ENCODE measurements at regions not wholly inside any gene's neighbourhood (a gene's known extent, or its start where the extent isn't known, plus 50 kb on each side); places are given as distances from the start of the nearest gene placed in this dataset.
A peak's percentile ranks its signal among the peaks of the same experiment; 100 is the strongest.

GRCh38 chr2:204110751-204111516 is 174.4 kb downstream of the ICOS start:
- peak overlapping the region; percentile 75 for H3K4me2 ChIP-seq (ENCODE audit: low read depth, low read length, poor library complexity, severe bottlenecking)
- no peaks in the 10 kb centered on the region for H3K79me2 ChIP-seq (ENCODE audit: insufficient read depth, low read length)
- H3K9ac ChIP-seq (ENCODE audit: low read depth, low read length, poor library complexity, severe bottlenecking) = no peak overlapping the region
- no peaks in the 10 kb centered on the region for H3K36me3 ChIP-seq (ENCODE audit: insufficient read depth, low read length)
- no peaks in the 10 kb centered on the region for H3K9me3 ChIP-seq (ENCODE audit: insufficient read depth, low read depth, low read length)
- H4K20me1 ChIP-seq (ENCODE audit: insufficient read depth, low read length, poor library complexity, severe bottlenecking) = no peaks in the 10 kb centered on the region
- no peaks in the 10 kb centered on the region for H3K27me3 ChIP-seq (ENCODE audit: insufficient read depth, low read length, poor library complexity, severe bottlenecking)
- no peak overlapping the region for H2AFZ ChIP-seq (ENCODE audit: low read length)
- H3K4me1 ChIP-seq (ENCODE audit: insufficient read depth, low read length, poor library complexity, severe bottlenecking) = peaks cover 34% of the 10 kb centered on the region
- no peak for TF ChIP-seq EZH2phosphoT487 (IDR thresholded peaks at IDR 0.05; ENCODE audit: borderline replicate concordance)
- TF ChIP-seq CTCF (conservative IDR thresholded peaks at IDR 0.05; ENCODE audit: low read length) = no peak
- H3K9me2 ChIP-seq (replicated peaks; ENCODE audit: low read depth, low read length) = no peaks in the 10 kb centered on the region
- H3K4me3 ChIP-seq (ENCODE audit: low read length, poor library complexity, severe bottlenecking) = peak overlapping the region; percentile 59
- no peaks in the 10 kb centered on the region for H3F3A ChIP-seq (ENCODE audit: low read depth)

- Histone ChIP-seq H3K79me2 (ENCODE audit: insufficient read depth, low read length) (no peaks in the 10 kb centered on the region), H3K9ac (ENCODE audit: low read depth, low read length, poor library complexity, severe bottlenecking) (no peak overlapping the region), H4K20me1 (ENCODE audit: insufficient read depth, low read length, poor library complexity, severe bottlenecking) (no peaks in the 10 kb centered on the region), H3K36me3 (ENCODE audit: insufficient read depth, low read length) (no peaks in the 10 kb centered on the region), H3F3A (ENCODE audit: low read depth) (no peaks in the 10 kb centered on the region), H3K4me2 (ENCODE audit: low read depth, low read length, poor library complexity, severe bottlenecking) (no peak overlapping the region), H3K4me3 (ENCODE audit: low read length, poor library complexity, severe bottlenecking) (no peak overlapping the region), H3K4me1 (ENCODE audit: insufficient read depth, low read length, poor library complexity, severe bottlenecking) (peaks cover 34% of the 10 kb centered on the region), H3K9me2 (replicated peaks; ENCODE audit: low read depth, low read length) (no peaks in the 10 kb centered on the region), H3K9me3 (ENCODE audit: insufficient read depth, low read depth, low read length) (no peaks in the 10 kb centered on the region), H3K27me3 (ENCODE audit: insufficient read depth, low read length, poor library complexity, severe bottlenecking) (no peaks in the 10 kb centered on the region), H2AFZ (ENCODE audit: low read length) (no peak overlapping the region)
- TF ChIP-seq EZH2phosphoT487 (IDR thresholded peaks at IDR 0.05; ENCODE audit: borderline replicate concordance) = no peak
- TF ChIP-seq CTCF (conservative IDR thresholded peaks at IDR 0.05; ENCODE audit: low read length) = no peak
Observed at GRCh38 chr2:204112084-204112770, 175.7 kb downstream of the ICOS start.

GRCh38 chr2:204114295-204115136 is 178.0 kb downstream of the ICOS start:
- Histone ChIP-seq H3K9me2 (replicated peaks; ENCODE audit: low read depth, low read length) (no peaks in the 10 kb centered on the region), H4K20me1 (ENCODE audit: insufficient read depth, low read length, poor library complexity, severe bottlenecking) (no peaks in the 10 kb centered on the region), H3F3A (ENCODE audit: low read depth) (no peaks in the 10 kb centered on the region), H3K9ac (ENCODE audit: low read depth, low read length, poor library complexity, severe bottlenecking) (no peak overlapping the region), H3K4me2 (ENCODE audit: low read depth, low read length, poor library complexity, severe bottlenecking) (no peak overlapping the region), H2AFZ (ENCODE audit: low read length) (no peak overlapping the region), H3K9me3 (ENCODE audit: insufficient read depth, low read depth, low read length) (no peaks in the 10 kb centered on the region), H3K4me3 (ENCODE audit: low read length, poor library complexity, severe bottlenecking) (no peak overlapping the region), H3K27me3 (ENCODE audit: insufficient read depth, low read length, poor library complexity, severe bottlenecking) (no peaks in the 10 kb centered on the region), H3K36me3 (ENCODE audit: insufficient read depth, low read length) (no peaks in the 10 kb centered on the region), H3K4me1 (ENCODE audit: insufficient read depth, low read length, poor library complexity, severe bottlenecking) (peaks cover 23% of the 10 kb centered on the region), H3K79me2 (ENCODE audit: insufficient read depth, low read length) (no peaks in the 10 kb centered on the region)
- TF ChIP-seq EZH2phosphoT487 (IDR thresholded peaks at IDR 0.05; ENCODE audit: borderline replicate concordance) (no peak), CTCF (conservative IDR thresholded peaks at IDR 0.05; ENCODE audit: low read length) (no peak)
